ENCODE measurements at regions not wholly inside any gene's neighbourhood (a gene's known extent, or its start where the extent isn't known, plus 50 kb on each side); places are given as distances from the start of the nearest gene placed in this dataset.

- POLR2A ChIA-PET (ENCODE audit: unreplicated experiment), result no interaction called here
- H3K9me3 ChIP-seq (ENCODE audit: insufficient read depth, low read depth), result no peaks in the 10 kb centered on the region
- H3K4me1 ChIP-seq (replicated peaks; ENCODE audit: insufficient read depth), result no peaks in the 10 kb centered on the region
- TF ChIP-seq, protein P1, sequence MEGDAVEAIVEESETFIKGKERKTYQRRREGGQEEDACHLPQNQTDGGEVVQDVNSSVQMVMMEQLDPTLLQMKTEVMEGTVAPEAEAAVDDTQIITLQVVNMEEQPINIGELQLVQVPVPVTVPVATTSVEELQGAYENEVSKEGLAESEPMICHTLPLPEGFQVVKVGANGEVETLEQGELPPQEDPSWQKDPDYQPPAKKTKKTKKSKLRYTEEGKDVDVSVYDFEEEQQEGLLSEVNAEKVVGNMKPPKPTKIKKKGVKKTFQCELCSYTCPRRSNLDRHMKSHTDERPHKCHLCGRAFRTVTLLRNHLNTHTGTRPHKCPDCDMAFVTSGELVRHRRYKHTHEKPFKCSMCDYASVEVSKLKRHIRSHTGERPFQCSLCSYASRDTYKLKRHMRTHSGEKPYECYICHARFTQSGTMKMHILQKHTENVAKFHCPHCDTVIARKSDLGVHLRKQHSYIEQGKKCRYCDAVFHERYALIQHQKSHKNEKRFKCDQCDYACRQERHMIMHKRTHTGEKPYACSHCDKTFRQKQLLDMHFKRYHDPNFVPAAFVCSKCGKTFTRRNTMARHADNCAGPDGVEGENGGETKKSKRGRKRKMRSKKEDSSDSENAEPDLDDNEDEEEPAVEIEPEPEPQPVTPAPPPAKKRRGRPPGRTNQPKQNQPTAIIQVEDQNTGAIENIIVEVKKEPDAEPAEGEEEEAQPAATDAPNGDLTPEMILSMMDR (conservative IDR thresholded peaks at IDR 0.05), result no peak
- TF ChIP-seq EZH2 (IDR thresholded peaks at IDR 0.05; ENCODE audit: low read depth), result no peak
- H3K27me3 ChIP-seq (ENCODE audit: insufficient read depth, low read depth), result no peaks in the 10 kb centered on the region
- CTCF ChIA-PET, result no interaction called here
- H3K36me3 ChIP-seq (ENCODE audit: low read depth), result no peaks in the 10 kb centered on the region
- no peaks in the 10 kb centered on the region for H3K79me2 ChIP-seq (ENCODE audit: low read depth)
- no peak overlapping the region for H3K4me3 ChIP-seq
- H3K27ac ChIP-seq, result no peak overlapping the region
- no peak overlapping the region for H3K4me2 ChIP-seq
- DNase-seq, result peak in 1 of 2 experiments; percentile 3
- BruUV-seq (replicated peaks), result no TSS peak
- no peaks in the 10 kb centered on the region for H4K20me1 ChIP-seq (ENCODE audit: insufficient read depth)
- no peaks in the 10 kb centered on the region for H3K9me2 ChIP-seq (ENCODE audit: insufficient read depth)
- no peaks in the 10 kb centered on the region for H3F3A ChIP-seq (ENCODE audit: insufficient read depth, low read depth)
- no peak overlapping the region for H2AFZ ChIP-seq
- intact Hi-C loops (cut with micrococcal nuclease; ENCODE audit: unreplicated experiment), result no loop called here
Measured at GRCh38 chr7:52876402-52876801, 159.0 kb upstream of the POM121L12 start.

DNA sequence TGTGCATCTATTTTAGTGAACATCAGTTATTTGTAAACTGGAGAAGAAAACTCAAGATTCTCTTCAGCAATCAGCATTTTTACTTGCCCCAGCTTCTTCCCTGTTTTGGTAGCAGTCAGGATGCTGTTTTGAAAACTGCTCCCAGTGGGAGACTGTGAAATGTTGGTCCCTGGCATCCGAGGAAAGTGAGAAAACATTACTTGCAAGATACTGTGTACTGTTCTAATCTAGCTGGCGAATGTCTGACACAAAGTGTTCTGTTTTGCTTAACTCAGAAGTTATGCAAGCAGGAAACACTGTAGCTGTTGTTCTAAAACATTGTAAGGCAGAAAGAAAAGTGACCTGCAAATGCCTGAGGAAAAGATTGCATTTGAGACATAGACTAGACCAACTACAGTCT, 171.8 kb upstream of the POM121L12 start:
- Histone ChIP-seq H3K9me3 (ENCODE audit: insufficient read depth, low read depth) (no peaks in the 10 kb centered on the region), H3F3A (ENCODE audit: insufficient read depth, low read depth) (no peaks in the 10 kb centered on the region), H3K4me1 (replicated peaks; ENCODE audit: insufficient read depth) (no peaks in the 10 kb centered on the region), H3K36me3 (ENCODE audit: low read depth) (no peaks in the 10 kb centered on the region), H3K27me3 (ENCODE audit: insufficient read depth, low read depth) (no peaks in the 10 kb centered on the region), H2AFZ (no peak overlapping the region), H3K4me2 (no peak overlapping the region), H4K20me1 (ENCODE audit: insufficient read depth) (no peaks in the 10 kb centered on the region), H3K9me2 (ENCODE audit: insufficient read depth) (no peaks in the 10 kb centered on the region), H3K4me3 (no peak overlapping the region), H3K27ac (no peak overlapping the region), H3K79me2 (ENCODE audit: low read depth) (no peaks in the 10 kb centered on the region)
- CTCF ChIA-PET, result no interaction called here
- no TSS peak for BruUV-seq (replicated peaks)
- POLR2A ChIA-PET (ENCODE audit: unreplicated experiment), result no interaction called here
- intact Hi-C loops (cut with micrococcal nuclease; ENCODE audit: unreplicated experiment), result no loop called here
- no peak for DNase-seq
- TF ChIP-seq EZH2 (IDR thresholded peaks at IDR 0.05; ENCODE audit: low read depth), result no peak
- TF ChIP-seq, protein P1 (conservative IDR thresholded peaks at IDR 0.05), result no peak

GRCh38 chr7:52862321-52862720, 173.1 kb upstream of the POM121L12 start:
- BruUV-seq (replicated peaks), result no TSS peak
- no peaks in the 10 kb centered on the region for H3K9me3 ChIP-seq (ENCODE audit: insufficient read depth, low read depth)
- TF ChIP-seq, protein P1 (conservative IDR thresholded peaks at IDR 0.05), result no peak
- no peak for TF ChIP-seq EZH2 (IDR thresholded peaks at IDR 0.05; ENCODE audit: low read depth)
- no peaks in the 10 kb centered on the region for H3K4me1 ChIP-seq (replicated peaks; ENCODE audit: insufficient read depth)
- no peak overlapping the region for H3K4me2 ChIP-seq
- H2AFZ ChIP-seq, result no peak overlapping the region
- H3K27me3 ChIP-seq (ENCODE audit: insufficient read depth, low read depth), result no peaks in the 10 kb centered on the region
- intact Hi-C loops (cut with micrococcal nuclease; ENCODE audit: unreplicated experiment), result no loop called here
- H3F3A ChIP-seq (ENCODE audit: insufficient read depth, low read depth), result no peaks in the 10 kb centered on the region
- H3K79me2 ChIP-seq (ENCODE audit: low read depth), result no peaks in the 10 kb centered on the region
- no peaks in the 10 kb centered on the region for H3K36me3 ChIP-seq (ENCODE audit: low read depth)
- H3K27ac ChIP-seq, result no peak overlapping the region
- no peak overlapping the region for H3K4me3 ChIP-seq
- ChIA-PET CTCF (no interaction called here), POLR2A (ENCODE audit: unreplicated experiment) (no interaction called here)
- no peaks in the 10 kb centered on the region for H3K9me2 ChIP-seq (ENCODE audit: insufficient read depth)
- DNase-seq, result no peak
- H4K20me1 ChIP-seq (ENCODE audit: insufficient read depth), result no peaks in the 10 kb centered on the region
